ENCODE measurements at regions not wholly inside any gene's neighbourhood (a gene's known extent, or its start where the extent isn't known, plus 50 kb on each side); places are given as distances from the start of the nearest gene placed in this dataset.
A peak's percentile ranks its signal among the peaks of the same experiment; 100 is the strongest.
"Not testable (repeated sequence)": the region's sequence is repeated elsewhere in the genome, so short reads cannot be mapped to it uniquely, and the experiment has no call there.

- in situ Hi-C loops (cut with HindIII; ENCODE audit: low pct_ligation_motif_present, low sequenced_read_pairs): no loop called here
- no peak overlapping the region for H3K4me3 ChIP-seq (ENCODE audit: low read depth, low read length)
- H3K27me3 ChIP-seq (replicated peaks): no peaks in the 10 kb centered on the region
- H3K27ac ChIP-seq: no peak overlapping the region
- no peaks in the 10 kb centered on the region for H3K36me3 ChIP-seq (replicated peaks)
- DNase-seq: peak; percentile 91
- no peak for TF ChIP-seq CTCF (IDR thresholded peaks at IDR 0.05; ENCODE audit: low read depth, low read length, missing control alignments)
These were observed 62.6 kb upstream of the RESF1 start for GRCh38 chr12:31896514-31897039.

DNA sequence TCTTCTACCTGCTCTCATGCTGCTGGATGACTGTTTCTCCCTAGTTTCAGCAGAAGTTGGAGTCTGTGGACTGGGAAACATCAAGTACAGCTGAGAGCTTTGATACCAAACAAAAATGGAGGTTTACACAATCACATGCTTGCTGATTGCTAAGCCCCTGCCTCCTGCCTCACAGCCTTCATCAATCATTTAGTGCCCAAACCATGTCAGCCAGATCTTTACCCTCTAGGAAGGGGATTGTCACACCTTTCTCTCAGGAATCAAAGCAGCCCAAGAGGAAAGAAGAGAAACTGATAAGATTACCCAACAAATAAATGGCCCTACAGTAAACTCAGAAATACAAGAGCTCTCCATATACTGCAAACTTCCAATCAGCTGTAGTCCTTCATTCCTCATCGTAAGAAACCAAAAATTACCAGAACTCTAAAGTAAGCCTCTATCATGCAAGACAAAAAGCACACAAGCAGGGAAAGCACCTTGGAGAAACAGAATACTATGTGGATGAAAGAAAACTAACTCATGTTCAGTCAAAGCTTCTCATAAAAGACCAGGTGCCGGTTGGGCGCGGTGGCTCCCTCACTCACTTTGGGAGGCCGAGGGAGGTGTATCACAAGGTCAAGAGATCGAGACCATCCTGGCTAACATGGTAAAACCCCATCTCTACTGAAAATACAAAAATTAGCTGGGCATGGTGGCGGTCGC lies 63.6 kb upstream of the RESF1 start:
- in situ Hi-C loops (cut with HindIII; ENCODE audit: low pct_ligation_motif_present, low sequenced_read_pairs): no loop called here
- TF ChIP-seq CTCF (IDR thresholded peaks at IDR 0.05; ENCODE audit: low read depth, low read length, missing control alignments): no peak
- Histone ChIP-seq H3K27ac (no peak overlapping the region), H3K4me3 (ENCODE audit: low read depth, low read length) (no peak overlapping the region), H3K36me3 (replicated peaks) (no peaks in the 10 kb centered on the region), H3K27me3 (replicated peaks) (no peaks in the 10 kb centered on the region)
- DNase-seq: no peak

DNA sequence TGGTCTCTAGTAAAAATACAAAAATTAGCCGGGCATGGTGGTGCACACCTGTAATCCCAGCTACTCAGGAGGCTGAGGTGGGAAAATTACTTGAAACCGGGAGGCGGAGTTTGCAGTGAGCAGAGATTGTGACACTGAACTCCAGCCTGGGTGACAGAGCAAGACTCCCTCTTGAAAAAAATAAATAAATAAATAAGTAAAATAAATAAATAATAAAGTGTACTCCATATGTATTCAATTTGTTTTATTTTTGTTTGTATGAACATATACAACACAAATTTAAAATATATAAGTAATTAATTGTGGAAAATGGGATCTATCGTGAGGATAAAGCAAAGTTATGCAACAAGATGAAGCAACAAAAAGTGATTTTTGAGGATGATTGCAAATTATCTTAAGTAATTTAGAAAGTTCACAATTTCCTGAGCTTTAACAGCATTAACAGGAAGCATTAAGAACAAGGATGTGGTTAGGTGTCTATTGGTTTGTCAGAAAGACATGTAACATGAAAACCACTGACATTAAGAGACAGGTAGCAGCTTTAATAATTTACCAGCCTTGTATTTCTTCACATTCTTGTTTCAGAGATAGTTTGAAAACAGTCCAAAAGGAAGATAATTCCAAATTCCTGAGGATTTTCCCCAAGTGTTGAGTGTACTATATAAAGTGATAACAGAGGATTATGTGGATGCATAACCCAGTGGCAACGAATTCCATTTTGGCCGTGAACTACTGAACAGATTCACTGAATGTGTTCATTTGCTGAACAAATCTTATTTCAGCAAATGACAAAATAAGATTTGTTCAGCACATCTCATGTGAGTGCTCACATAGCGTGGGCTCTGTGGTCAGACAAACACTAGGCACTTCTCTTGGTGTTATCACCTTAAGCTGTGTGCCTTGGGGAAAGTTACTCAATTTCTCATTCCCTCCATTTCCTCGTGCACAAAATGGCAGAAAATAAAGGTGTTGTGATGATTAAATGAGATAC lies 68.6 kb upstream of the RESF1 start:
- no peaks in the 10 kb centered on the region for H3K27me3 ChIP-seq (replicated peaks)
- in situ Hi-C loops (cut with HindIII; ENCODE audit: low pct_ligation_motif_present, low sequenced_read_pairs): no loop called here
- H3K27ac ChIP-seq: no peak overlapping the region
- DNase-seq: no peak
- H3K36me3 ChIP-seq (replicated peaks): no peaks in the 10 kb centered on the region
- no peak overlapping the region for H3K4me3 ChIP-seq (ENCODE audit: low read depth, low read length)
- no peak for TF ChIP-seq CTCF (IDR thresholded peaks at IDR 0.05; ENCODE audit: low read depth, low read length, missing control alignments)

DNA sequence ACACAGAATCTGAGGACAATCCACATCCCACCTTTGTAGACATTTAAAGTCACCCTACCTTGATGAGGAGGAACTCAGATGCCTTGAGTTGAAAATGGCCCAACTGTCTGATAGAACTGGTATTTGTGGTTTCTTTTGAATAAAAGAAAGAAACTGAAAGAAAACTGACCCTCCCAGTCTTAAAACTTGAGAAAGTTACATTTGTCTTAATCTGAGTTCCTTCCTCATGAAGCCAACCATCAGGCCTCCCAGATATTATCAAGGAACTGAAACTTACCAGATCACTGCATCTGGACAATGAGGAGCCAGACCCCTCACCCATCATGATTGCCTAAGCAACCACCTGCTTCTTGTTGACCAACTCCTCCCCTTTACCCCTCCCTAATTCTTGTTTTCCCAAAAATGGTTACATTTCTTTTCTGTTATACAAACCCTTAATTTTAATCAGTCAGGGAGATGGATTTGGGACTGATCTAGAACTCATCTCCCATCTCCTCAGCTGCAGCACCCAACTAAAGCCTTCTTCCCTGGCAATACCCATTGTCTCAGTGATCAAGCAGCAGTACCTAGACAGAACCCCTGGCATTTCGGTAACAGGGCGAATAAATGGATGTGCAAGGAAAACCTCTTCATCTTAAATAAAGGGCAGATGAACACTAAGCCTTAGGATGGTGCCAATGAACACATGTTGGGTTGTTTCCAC lies 72.0 kb upstream of the RESF1 start:
- in situ Hi-C loops (cut with HindIII; ENCODE audit: low pct_ligation_motif_present, low sequenced_read_pairs): no loop called here
- Histone ChIP-seq H3K27me3 (replicated peaks) (no peaks in the 10 kb centered on the region), H3K4me3 (ENCODE audit: low read depth, low read length) (no peak overlapping the region), H3K27ac (no peak overlapping the region), H3K36me3 (replicated peaks) (no peaks in the 10 kb centered on the region)
- DNase-seq: no peak
- no peak for TF ChIP-seq CTCF (IDR thresholded peaks at IDR 0.05; ENCODE audit: low read depth, low read length, missing control alignments)

- in situ Hi-C loops (cut with HindIII; ENCODE audit: low pct_ligation_motif_present, low sequenced_read_pairs); DNase-seq: not testable (repeated sequence)
These were observed 76.5 kb upstream of the RESF1 start for GRCh38 chr12:31882682-31883081.

More at GRCh38 chr12:31882682-31883081, 76.5 kb upstream of the RESF1 start:
- H3K27me3 ChIP-seq (replicated peaks); H3K36me3 ChIP-seq (replicated peaks); H3K27ac ChIP-seq; H3K4me3 ChIP-seq (ENCODE audit: low read depth, low read length): not testable (repeated sequence)
